PC-3 (cell line): ENCODE measurements at regions not wholly inside any gene's neighbourhood (a gene's known extent, or its start where the extent isn't known, plus 50 kb on each side); places are given as distances from the start of the nearest gene placed in this dataset.

Experiments
- CTCF ChIP-seq: fragments of 300-600 bp; sonication (generic); conservative IDR thresholded peaks from 2 replicates; pipeline ENCODE4 v1.5.1; 2017; ENCODE audit warnings: antibody characterized with exemption, low read depth, mild to moderate bottlenecking, low read length
- EZH2 ChIP-seq: fragments of 300-600 bp; sonication (generic); IDR thresholded peaks from one replicate; pipeline ENCODE4 v1.6.1; 2017; ENCODE audit warnings: antibody characterized with exemption, mild to moderate bottlenecking, low read length; ENCODE audit not compliant: unreplicated experiment
- EZH2phosphoT487 ChIP-seq: fragments of 300-600 bp; sonication (generic); IDR thresholded peaks from 2 replicates; pipeline ENCODE4 v1.6.1; 2018; ENCODE audit warnings: mild to moderate bottlenecking, antibody characterized with exemption, low read length, borderline replicate concordance

GRCh38 chr15:62826561-62826960 lies 216.0 kb upstream of the TPM1 start:
- TF ChIP-seq EZH2phosphoT487 (no peak), CTCF (no peak), EZH2 (no peak)
